Stimulated activated CD8-positive, alpha-beta memory T cell treated with anti-CD3 and anti-CD28 coated beads, Interleukin-12 subunit alpha, Interleukin-12 subunit beta, amount 100 ng/mL, for 24 hours (primary cell): ENCODE measurements at regions not wholly inside any gene's neighbourhood (a gene's known extent, or its start where the extent isn't known, plus 50 kb on each side); places are given as distances from the start of the nearest gene placed in this dataset.

Experiments used
- DNase-seq: peaks from one replicate; pipeline ENCODE4 v3.0.0-alpha.2; 2020; ENCODE audit errors: extremely low read depth

GRCh38 chr6:154561750-154562149 is 51.3 kb upstream of the CNKSR3 start:
- no peak for DNase-seq

GRCh38 chr6:154565331-154565730 is 54.8 kb upstream of the CNKSR3 start:
- no peak for DNase-seq

DNA sequence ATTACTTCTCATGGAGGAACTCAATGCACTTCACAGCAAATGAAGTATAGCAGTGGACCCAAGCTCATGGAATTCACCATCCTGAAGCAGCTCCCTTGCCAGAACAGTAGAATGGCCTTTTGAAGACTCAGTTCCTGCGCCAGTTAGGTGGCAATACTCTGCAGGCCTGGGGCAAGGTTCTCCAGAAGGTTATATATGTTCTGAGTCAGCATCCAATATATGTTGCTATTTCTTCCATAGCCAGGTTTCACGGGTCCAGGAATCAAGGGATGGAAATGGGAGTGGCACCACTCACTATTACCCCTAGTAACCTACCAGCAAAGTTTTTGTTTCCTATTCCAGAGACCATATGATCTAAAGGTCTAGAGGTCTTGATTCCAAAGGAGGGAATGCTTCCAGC is 56.4 kb upstream of the CNKSR3 start:
- DNase-seq: no peak

- no peak for DNase-seq
Observed at GRCh38 chr6:154567695-154568220, 57.3 kb upstream of the CNKSR3 start.

GRCh38 chr6:154569156-154569862 is 58.8 kb upstream of the CNKSR3 start:
- DNase-seq: no peak

DNA sequence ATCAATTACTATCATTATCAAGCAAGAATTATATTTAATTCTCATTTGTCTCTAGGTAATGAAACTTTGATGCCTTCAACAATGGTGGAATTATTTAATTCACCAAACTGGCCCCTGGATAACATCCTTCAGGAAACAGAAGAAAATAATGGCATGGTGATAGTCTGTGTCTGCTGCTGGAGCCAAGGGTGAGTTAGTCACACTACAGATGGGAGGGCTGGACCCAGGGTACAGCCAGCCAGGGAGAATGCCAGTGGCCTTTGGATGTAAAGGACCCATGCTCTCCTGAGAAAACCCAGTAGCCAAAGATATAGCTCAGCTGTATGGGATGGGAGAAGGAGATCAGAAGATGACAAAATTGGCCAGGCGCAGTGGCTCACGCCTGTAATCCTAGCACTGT is 60.0 kb upstream of the CNKSR3 start:
- DNase-seq: no peak

DNA sequence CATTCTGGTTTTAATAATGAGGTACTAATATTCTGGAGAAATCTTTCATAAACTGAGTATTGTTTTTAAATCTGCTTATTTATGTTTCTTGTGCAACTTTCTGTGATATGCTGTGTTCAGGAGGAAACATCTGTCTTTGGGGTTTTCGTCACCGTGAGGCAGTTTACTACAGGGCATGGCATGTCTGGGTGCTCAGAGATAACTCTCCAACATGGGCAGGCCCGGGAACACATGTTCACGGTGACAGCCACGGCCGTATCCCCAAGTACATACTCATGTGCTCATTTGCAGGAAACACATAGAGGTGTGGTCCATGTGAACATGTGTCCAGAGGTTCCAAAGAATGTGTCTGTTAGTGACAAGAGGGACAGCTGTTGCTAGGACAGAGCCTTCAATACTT is 62.1 kb upstream of the CNKSR3 start:
- no peak for DNase-seq

DNA sequence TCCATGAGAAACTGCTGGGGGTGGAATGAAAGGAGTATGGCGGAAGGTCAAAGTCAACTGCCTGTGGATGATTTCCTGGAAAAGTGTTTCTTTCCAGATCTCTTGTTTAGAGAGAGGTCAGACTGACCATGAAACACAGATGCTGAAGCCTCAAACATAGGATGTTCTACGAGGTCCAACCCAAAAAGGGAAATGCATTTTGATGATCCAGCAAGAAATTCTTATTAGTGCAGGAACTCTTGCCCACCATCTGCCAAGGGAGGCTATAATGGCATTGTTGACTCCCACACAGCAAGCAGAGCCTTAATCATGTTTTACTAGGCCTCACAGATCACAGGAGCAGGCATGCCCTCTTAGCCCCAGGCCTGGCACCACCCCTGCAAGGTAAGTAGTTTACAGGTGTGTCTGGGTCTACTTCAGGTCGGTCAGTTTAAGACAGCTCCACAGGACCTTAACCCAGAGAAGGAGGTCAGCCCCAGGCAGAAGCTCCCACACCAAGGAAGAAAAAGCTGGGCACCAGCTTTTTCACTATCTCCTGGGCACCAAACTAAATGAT is 67.6 kb upstream of the CNKSR3 start:
- no peak for DNase-seq

- DNase-seq: no peak
Observed at GRCh38 chr6:154579046-154579445, 68.6 kb upstream of the CNKSR3 start.

- DNase-seq: no peak
Observed at GRCh38 chr6:154579485-154579884, 69.0 kb upstream of the CNKSR3 start.

DNA sequence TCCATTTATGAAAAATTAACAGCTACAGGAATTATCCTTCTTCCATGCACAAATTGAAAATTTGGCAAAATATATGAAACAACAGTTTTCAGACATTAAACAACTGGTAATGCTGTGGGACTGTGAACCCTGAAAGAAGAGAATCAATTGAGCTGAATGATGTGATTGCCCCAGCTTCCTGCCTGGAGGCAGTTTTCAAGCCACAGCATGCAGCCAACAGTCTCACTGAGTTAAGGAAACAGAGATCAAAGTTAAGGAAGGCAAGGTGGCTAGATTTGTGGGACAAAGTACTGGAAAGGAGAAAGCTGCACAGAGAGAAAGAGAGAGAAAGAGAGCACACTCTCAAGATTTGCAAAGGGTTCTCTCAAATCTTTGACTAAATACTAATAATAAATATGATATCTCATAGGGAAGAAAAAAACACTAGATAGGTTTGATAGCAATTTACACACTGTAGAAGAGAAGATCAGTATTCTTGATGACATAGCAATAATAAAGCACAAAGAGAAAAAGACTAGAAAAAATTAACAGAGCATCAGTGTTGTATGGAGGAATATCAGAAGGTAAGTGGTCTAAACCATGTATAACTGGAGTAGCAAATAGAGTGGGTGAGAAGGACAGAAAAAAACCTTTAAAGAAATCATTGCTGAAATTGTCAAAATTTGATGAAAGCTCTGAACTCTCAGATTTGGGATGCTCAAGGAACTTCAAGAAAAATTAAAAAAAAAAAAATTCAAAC is 70.1 kb upstream of the CNKSR3 start:
- DNase-seq: no peak

DNA sequence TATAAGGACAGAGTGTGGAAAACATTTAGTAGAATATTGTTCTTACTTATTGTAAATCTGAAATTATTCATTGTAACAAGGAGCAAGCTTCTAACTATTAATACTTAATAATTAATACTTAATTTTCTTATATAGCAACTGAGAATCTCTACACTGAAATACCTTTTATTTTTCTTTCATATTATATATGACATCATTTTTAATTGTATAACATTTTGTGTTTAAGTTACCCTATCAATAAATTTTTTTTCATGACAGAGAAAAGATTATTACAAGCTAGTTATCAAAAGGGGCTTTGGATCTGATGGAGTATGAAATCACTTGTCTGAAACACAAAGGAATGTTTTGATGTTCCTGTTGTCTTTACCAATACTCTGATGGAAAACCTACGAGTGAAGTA is 72.2 kb upstream of the CNKSR3 start:
- no peak for DNase-seq

DNA sequence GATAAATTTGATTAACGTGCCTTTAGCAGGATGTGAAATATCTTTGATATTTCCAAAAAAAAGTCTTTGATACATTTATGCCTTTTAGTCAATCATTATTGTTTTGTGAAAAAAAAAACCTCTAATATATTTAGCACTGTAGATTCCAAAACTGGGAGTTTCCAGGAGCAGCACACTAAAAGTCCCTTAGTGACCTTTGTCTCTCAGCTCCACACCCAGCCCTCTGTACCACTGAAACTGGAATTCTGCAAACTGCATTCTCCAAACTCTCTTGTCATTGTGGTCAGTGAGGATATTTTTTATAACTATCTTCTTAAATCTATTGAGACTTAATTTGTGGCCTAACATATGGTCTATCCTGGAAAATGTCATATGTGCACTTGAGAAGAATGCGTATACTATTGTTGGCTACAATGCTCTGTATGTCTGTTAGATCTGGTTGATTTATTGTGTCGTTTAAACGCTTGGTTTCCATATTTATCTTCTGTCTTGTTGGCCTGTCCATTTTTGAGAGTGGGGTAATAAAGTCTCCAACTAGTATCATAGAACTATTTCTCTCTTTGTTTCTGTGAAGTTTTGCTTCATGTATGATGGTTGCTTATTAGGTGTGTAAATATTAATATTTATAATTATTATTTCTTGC is 73.2 kb upstream of the CNKSR3 start:
- DNase-seq: no peak

GRCh38 chr6:154590756-154591155 is 80.3 kb upstream of the CNKSR3 start:
- DNase-seq: no peak

- DNase-seq: no peak
Observed at GRCh38 chr6:154591234-154591633, 80.7 kb upstream of the CNKSR3 start.

GRCh38 chr6:154592199-154592860 is 81.8 kb upstream of the CNKSR3 start:
- no peak for DNase-seq

DNA sequence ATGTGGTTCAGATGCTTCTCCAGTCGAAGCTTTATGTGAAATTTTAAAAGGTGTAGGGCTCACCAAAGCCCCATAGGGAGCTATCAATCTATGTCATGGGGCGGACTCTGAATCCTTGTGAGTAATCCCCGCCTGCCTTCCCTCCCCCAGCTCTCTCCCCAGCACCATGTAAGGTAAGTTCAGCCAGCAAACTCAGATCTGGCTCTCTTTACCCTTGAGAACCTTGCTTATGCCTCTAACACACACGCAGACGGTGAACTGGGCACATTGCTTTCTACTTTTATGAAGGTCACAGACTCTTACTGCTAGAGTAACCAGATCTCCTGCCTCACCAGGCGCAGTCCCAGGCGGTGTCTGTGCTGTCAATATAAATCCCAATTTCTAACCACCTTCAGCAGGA is 82.6 kb upstream of the CNKSR3 start:
- DNase-seq: no peak

DNA sequence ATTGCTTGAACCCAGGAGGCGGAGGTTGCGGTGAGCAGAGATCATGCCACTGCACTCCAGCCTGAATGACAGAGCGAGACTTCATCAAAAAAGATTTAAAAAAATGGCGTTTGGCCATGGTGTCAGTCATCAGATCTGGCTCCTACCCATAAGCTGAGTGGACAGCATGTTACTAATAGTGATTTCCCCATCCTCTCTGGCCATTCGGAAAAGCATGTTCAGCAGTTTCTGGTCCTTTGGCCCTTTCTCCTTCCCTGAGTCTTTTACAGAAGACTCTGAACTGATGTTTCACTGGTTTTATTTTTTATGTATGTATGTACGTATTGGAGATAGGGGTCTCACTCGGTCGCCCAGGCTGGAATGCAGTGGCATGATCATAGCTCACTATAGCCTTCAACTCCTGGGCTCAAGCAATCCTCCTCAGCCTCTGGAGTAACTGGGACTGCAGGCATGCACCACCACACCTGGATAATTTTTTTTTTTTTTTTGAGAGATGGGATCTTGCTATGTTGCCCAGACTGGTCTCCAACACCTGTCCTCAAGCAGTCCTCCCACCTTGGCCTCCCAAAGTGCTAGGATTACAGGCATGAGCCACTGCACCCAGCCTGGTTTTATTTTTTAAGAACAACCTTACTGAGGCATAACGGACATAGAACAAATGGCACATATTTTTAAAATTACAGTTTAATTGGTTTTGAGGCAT is 84.2 kb upstream of the CNKSR3 start:
- no peak for DNase-seq

DNA sequence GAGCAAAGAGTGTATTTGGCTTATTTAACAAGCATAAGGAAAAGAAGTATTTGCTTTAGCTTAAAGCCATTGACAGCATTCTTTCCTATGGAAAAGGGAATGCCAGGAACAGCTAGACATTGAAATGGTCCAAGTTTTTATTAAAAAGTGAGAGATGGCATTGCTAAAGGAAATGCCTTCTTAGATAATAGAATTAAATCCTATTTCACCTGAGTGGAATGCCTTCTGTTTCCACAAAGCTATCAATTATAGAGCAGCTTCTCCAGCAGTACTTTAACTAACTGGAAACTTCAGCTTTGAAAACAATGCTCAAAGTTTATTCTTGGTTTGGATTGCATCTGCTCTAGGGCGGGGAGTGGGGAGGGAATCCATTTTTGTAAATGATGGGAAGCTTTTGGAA is 85.1 kb upstream of the CNKSR3 start:
- DNase-seq: no peak

DNA sequence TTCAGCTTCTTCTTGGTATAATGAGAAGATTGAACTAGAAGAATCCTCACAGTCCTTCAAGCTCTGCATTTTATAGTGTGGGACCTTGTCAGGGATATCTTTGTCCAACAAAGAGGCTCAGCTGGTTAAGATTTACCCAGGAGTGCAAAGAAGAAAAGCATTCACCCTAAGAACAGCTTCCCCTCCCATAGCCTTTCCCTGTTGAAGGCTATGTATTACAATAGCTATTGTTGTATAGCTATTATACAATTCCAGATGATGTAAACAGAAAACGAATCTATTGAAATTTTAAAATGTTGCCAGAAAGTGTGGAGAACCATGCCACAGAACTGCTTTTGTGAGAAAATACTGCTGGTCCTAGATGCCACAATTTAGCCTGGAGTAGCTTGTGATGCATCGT is 85.5 kb upstream of the CNKSR3 start:
- DNase-seq: no peak

- DNase-seq: no peak
Observed at GRCh38 chr6:154596701-154597100, 86.2 kb upstream of the CNKSR3 start.
